Progenitor cell of endocrine pancreas (in vitro differentiated cells): ENCODE measurements at regions not wholly inside any gene's neighbourhood (a gene's known extent, or its start where the extent isn't known, plus 50 kb on each side); places are given as distances from the start of the nearest gene placed in this dataset.

Experiments used
- DNase-seq: peaks from one replicate; pipeline ENCODE4 v3.0.0; 2021; ENCODE audit warnings: low spot score; ENCODE audit not compliant: unreplicated experiment
- H3K27ac Mint-ChIP-seq: 2 replicates; pipeline ENCODE4 v1.8.0; 2021; ENCODE audit warnings: mild to moderate bottlenecking, moderate library complexity, mixed read lengths
- H3K27me3 Mint-ChIP-seq: 2 replicates; pipeline ENCODE4 v1.8.0; 2021; ENCODE audit warnings: mixed read lengths
- H3K36me3 Mint-ChIP-seq: 2 replicates; pipeline ENCODE4 v1.8.0; 2022; ENCODE audit warnings: mixed read lengths; ENCODE audit not compliant: insufficient read depth
- H3K4me1 Mint-ChIP-seq: 2 replicates; pipeline ENCODE4 v1.8.0; 2021; ENCODE audit warnings: low read depth, mixed read lengths
- H3K4me3 Mint-ChIP-seq: 2 replicates; pipeline ENCODE4 v1.8.0; 2021; ENCODE audit warnings: low read depth, mild to moderate bottlenecking, moderate library complexity, mixed read lengths
- H3K9me3 Mint-ChIP-seq: 2 replicates; pipeline ENCODE4 v1.8.0; 2021; ENCODE audit warnings: low read depth, mixed read lengths
- TF ChIP-seq, protein P1 (sequence below): fragments of 200-600 bp; sonication (generic); IDR thresholded peaks from one replicate; pipeline ENCODE4 v1.5.0; 2021; ENCODE audit warnings: antibody characterized with exemption, mild to moderate bottlenecking; ENCODE audit not compliant: unreplicated experiment

DNA sequence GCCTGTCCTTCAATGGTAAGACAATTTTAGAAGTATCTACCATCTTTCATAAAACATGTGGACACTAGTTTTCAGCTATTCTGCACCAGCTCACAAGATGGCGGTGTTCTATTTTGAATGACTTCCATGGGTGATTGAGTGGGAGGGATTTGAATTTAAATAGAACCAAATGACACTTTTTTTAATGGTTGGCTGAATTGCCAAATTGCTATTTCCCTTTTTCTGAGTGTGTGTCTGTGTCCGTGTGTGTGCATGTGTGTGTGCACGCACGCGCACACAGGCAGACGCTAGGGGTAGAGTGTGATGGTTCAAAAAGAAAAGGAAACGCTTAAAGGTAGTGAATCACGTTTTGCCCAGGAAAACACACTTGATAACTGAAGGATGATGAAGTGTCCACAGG lies 362.6 kb downstream of the DAD1 start:
- no peak for DNase-seq
- Mint-ChIP-seq H3K4me1 (no peaks in the 10 kb centered on the region), H3K27ac (no peak overlapping the region), H3K27me3 (no peaks in the 10 kb centered on the region), H3K4me3 (no peak overlapping the region), H3K36me3 (no peaks in the 10 kb centered on the region), H3K9me3 (no peaks in the 10 kb centered on the region)
- TF ChIP-seq, protein P1, sequence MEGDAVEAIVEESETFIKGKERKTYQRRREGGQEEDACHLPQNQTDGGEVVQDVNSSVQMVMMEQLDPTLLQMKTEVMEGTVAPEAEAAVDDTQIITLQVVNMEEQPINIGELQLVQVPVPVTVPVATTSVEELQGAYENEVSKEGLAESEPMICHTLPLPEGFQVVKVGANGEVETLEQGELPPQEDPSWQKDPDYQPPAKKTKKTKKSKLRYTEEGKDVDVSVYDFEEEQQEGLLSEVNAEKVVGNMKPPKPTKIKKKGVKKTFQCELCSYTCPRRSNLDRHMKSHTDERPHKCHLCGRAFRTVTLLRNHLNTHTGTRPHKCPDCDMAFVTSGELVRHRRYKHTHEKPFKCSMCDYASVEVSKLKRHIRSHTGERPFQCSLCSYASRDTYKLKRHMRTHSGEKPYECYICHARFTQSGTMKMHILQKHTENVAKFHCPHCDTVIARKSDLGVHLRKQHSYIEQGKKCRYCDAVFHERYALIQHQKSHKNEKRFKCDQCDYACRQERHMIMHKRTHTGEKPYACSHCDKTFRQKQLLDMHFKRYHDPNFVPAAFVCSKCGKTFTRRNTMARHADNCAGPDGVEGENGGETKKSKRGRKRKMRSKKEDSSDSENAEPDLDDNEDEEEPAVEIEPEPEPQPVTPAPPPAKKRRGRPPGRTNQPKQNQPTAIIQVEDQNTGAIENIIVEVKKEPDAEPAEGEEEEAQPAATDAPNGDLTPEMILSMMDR: peak; percentile 16

DNA sequence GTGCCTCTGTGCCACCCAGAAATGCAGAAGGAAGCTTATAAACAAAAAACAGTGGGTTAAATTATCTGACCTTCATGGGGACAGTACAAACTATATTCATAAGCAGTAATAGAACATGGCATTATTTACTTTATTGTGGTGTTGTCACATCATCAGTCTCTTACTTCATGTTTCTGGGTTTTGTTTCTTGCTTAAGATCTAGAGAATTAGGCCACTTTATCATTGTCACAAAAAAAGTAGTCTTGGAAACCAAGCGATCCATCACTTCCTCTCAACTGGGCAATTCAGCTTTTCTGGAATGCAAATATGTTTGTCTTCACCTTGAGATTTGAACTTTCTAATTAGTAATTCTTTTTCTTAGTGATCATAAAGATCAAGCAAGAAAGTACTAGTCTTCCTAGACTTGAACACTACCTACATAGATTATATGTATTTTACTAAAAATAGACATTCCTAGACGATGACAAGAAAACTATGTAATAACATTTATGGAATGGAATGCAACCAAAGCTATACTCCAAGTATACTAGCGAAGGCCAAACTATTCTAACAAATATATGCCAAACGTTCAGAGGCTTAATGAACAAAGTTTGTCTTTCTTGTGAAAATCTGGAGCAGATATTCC lies 363.4 kb downstream of the DAD1 start:
- no peaks in the 10 kb centered on the region for H3K9me3 Mint-ChIP-seq
- TF ChIP-seq, protein P1: no peak
- H3K27ac Mint-ChIP-seq: no peak overlapping the region
- no peaks in the 10 kb centered on the region for H3K36me3 Mint-ChIP-seq
- H3K4me3 Mint-ChIP-seq: no peak overlapping the region
- no peaks in the 10 kb centered on the region for H3K27me3 Mint-ChIP-seq
- DNase-seq: no peak
- H3K4me1 Mint-ChIP-seq: no peaks in the 10 kb centered on the region

DNA sequence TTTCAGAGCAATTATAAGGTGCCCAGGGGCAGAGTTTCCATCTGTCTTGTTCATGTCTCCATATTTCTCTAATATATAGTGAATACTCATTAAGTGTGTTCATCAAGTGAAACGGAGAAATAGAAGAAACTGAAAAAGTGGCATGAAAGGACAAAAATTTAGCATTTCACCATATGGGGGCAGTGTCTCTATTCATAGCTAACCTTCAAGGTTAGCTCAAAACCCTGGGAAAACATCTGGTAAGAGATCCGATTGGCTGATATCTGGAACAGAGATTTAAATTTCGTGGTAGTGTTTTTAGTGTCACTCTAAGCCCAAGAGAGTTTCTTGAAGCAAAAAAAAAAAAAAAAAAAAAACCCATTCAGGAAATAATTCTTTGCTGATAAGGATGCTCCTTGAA lies 367.5 kb downstream of the DAD1 start:
- no peak overlapping the region for H3K4me3 Mint-ChIP-seq
- no peaks in the 10 kb centered on the region for H3K4me1 Mint-ChIP-seq
- no peaks in the 10 kb centered on the region for H3K9me3 Mint-ChIP-seq
- H3K36me3 Mint-ChIP-seq: no peaks in the 10 kb centered on the region
- no peaks in the 10 kb centered on the region for H3K27me3 Mint-ChIP-seq
- no peak for DNase-seq
- TF ChIP-seq, protein P1: peak; percentile 35
- H3K27ac Mint-ChIP-seq: no peak overlapping the region

DNA sequence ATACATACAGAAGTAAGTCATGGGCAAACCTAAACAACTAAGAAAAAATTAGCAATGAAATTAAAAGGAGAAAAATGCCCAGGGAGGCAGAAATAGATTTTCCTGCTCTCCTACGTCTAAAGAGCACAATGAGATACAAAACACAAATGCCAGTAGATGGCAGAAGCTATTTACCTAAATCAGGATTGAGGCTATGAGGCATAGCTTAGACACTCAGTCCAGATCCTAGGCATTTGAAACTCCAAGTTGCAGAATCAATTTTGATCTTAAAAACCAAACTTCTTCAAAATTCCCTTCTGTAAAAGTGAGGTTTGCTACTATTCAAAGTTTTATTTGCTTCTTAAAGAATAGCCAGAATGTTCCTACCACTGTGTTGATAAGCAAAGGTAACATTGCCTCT lies 368.6 kb downstream of the DAD1 start:
- no peak overlapping the region for H3K4me3 Mint-ChIP-seq
- DNase-seq: no peak
- H3K27me3 Mint-ChIP-seq: no peaks in the 10 kb centered on the region
- no peaks in the 10 kb centered on the region for H3K36me3 Mint-ChIP-seq
- TF ChIP-seq, protein P1: no peak
- H3K4me1 Mint-ChIP-seq: no peaks in the 10 kb centered on the region
- H3K9me3 Mint-ChIP-seq: no peaks in the 10 kb centered on the region
- H3K27ac Mint-ChIP-seq: no peak overlapping the region

DNA sequence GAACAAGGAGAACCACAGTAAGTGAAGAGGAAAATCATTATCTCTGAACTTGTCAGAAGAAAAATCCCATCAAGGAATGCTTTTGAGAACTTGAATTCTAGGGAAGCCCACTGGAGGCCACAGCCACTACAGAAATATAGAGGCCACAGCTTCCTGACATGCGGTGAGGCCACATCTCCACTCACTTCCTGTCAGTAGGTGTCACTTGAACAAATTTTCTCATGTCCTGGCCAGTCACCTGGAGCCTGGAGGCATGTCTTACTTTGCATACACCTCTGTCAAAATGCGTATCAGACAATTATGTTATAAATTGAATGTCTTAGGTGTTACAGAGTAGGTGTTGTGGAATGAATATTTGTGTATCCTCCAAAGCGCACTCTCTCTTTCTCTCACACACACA lies 370.3 kb downstream of the DAD1 start:
- H3K4me3 Mint-ChIP-seq: no peak overlapping the region
- H3K9me3 Mint-ChIP-seq: no peaks in the 10 kb centered on the region
- H3K36me3 Mint-ChIP-seq: no peaks in the 10 kb centered on the region
- no peaks in the 10 kb centered on the region for H3K27me3 Mint-ChIP-seq
- H3K27ac Mint-ChIP-seq: no peak overlapping the region
- TF ChIP-seq, protein P1: no peak
- no peak for DNase-seq
- no peaks in the 10 kb centered on the region for H3K4me1 Mint-ChIP-seq
